ENCODE measurements at regions not wholly inside any gene's neighbourhood (a gene's known extent, or its start where the extent isn't known, plus 50 kb on each side); places are given as distances from the start of the nearest gene placed in this dataset.

DNA sequence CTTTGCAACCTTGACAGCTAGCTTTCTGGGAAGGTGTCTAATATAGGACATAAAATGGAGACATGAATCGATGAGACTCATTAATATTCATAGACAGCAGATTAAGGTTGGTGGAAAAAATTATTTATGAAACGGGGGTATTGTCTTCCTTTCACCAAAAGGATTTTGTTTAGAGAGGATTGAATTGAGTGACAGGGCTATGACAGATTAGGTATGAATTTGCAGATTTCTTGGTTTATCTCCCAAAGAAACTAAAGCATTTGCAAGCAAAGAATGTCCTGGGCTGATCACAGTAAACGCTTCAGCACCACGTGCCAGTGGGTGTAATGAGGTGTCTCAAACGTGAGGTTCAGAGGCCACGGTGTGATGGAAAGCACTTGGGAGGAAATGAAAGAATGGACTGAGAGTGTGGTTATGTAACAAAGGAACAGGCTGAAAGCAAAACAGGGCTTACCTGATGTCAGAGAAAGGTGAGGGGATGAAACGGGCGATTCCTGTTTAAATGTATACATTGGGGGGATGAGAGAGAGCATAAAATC lies 329.2 kb upstream of the NPVF start:
- no peaks in the 10 kb centered on the region for H3K36me3 ChIP-seq (ENCODE audit: control insufficient read depth, insufficient read depth, low read length)
- no peak overlapping the region for H3K9ac ChIP-seq (ENCODE audit: insufficient read depth, low read length)
- H3K27me3 ChIP-seq (ENCODE audit: control insufficient read depth, insufficient read depth, low read length): no peaks in the 10 kb centered on the region
- H3K27ac ChIP-seq (ENCODE audit: insufficient read depth, low read length): no peak overlapping the region
- TF ChIP-seq EZH2 (IDR thresholded peaks at IDR 0.05; ENCODE audit: low read length, missing control alignments): no peak
- TF ChIP-seq, protein P1, sequence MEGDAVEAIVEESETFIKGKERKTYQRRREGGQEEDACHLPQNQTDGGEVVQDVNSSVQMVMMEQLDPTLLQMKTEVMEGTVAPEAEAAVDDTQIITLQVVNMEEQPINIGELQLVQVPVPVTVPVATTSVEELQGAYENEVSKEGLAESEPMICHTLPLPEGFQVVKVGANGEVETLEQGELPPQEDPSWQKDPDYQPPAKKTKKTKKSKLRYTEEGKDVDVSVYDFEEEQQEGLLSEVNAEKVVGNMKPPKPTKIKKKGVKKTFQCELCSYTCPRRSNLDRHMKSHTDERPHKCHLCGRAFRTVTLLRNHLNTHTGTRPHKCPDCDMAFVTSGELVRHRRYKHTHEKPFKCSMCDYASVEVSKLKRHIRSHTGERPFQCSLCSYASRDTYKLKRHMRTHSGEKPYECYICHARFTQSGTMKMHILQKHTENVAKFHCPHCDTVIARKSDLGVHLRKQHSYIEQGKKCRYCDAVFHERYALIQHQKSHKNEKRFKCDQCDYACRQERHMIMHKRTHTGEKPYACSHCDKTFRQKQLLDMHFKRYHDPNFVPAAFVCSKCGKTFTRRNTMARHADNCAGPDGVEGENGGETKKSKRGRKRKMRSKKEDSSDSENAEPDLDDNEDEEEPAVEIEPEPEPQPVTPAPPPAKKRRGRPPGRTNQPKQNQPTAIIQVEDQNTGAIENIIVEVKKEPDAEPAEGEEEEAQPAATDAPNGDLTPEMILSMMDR (conservative IDR thresholded peaks at IDR 0.05 in 1 of 2, IDR thresholded peaks at IDR 0.05 in 1 of 2; ENCODE audit: low read depth in 1 of 2, low read length in 2 of 2): no peak
- H2AFZ ChIP-seq (ENCODE audit: low read length): no peak overlapping the region
- DNase-seq (ENCODE audit: low read depth in 2 of 2): no peak
- no peaks in the 10 kb centered on the region for H3K4me1 ChIP-seq (ENCODE audit: control insufficient read depth, extremely low read depth, insufficient read depth, low read length)
- no peaks in the 10 kb centered on the region for H3K9me3 ChIP-seq (ENCODE audit: control insufficient read depth, insufficient read depth, low read depth, low read length)
- no peak overlapping the region for H3K4me3 ChIP-seq (replicated peaks in 1 of 4; ENCODE audit: control extremely low read depth in 1 of 4, insufficient read depth in 1 of 4, low read depth in 3 of 4, low read length in 4 of 4)
- H3K4me2 ChIP-seq (ENCODE audit: extremely low read depth, insufficient read depth, low read length): no peak overlapping the region
- H3K79me2 ChIP-seq (ENCODE audit: control insufficient read depth, insufficient read depth, low read length): no peaks in the 10 kb centered on the region
- H4K20me1 ChIP-seq (ENCODE audit: control insufficient read depth, extremely low read depth, insufficient read depth, low read length): no peaks in the 10 kb centered on the region

DNA sequence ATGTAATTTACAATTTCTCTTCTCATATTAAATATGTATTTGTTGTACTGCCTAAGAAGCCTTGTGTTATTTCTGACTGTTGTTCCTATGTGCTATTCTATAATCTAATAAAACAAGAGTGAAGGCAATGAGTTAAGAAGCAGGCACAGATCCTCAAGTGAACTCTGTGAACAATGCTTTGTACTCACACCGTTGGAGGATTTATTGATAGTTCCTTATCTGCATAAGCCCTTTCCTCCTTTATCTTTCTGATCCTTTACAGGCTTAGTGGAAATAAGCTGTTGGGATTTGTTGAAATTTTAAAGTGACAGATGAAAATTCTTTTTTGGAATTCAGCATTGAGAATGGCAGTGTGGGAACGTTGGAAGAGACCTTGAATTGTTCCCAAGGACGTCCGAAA lies 329.6 kb upstream of the NPVF start:
- Histone ChIP-seq H3K36me3 (ENCODE audit: control insufficient read depth, insufficient read depth, low read length) (no peaks in the 10 kb centered on the region), H3K4me3 (replicated peaks in 1 of 4; ENCODE audit: control extremely low read depth in 1 of 4, insufficient read depth in 1 of 4, low read depth in 3 of 4, low read length in 4 of 4) (no peak overlapping the region), H3K9me3 (ENCODE audit: control insufficient read depth, insufficient read depth, low read depth, low read length) (no peaks in the 10 kb centered on the region), H2AFZ (ENCODE audit: low read length) (no peak overlapping the region), H3K4me1 (ENCODE audit: control insufficient read depth, extremely low read depth, insufficient read depth, low read length) (no peaks in the 10 kb centered on the region), H3K4me2 (ENCODE audit: extremely low read depth, insufficient read depth, low read length) (no peak overlapping the region), H3K79me2 (ENCODE audit: control insufficient read depth, insufficient read depth, low read length) (no peaks in the 10 kb centered on the region), H3K27me3 (ENCODE audit: control insufficient read depth, insufficient read depth, low read length) (no peaks in the 10 kb centered on the region), H3K9ac (ENCODE audit: insufficient read depth, low read length) (no peak overlapping the region), H4K20me1 (ENCODE audit: control insufficient read depth, extremely low read depth, insufficient read depth, low read length) (no peaks in the 10 kb centered on the region), H3K27ac (ENCODE audit: insufficient read depth, low read length) (no peak overlapping the region)
- no peak for DNase-seq (ENCODE audit: low read depth in 2 of 2)
- TF ChIP-seq, protein P1 (conservative IDR thresholded peaks at IDR 0.05 in 1 of 2, IDR thresholded peaks at IDR 0.05 in 1 of 2; ENCODE audit: low read depth in 1 of 2, low read length in 2 of 2): no peak
- no peak for TF ChIP-seq EZH2 (IDR thresholded peaks at IDR 0.05; ENCODE audit: low read length, missing control alignments)

- TF ChIP-seq EZH2 (IDR thresholded peaks at IDR 0.05; ENCODE audit: low read length, missing control alignments): no peak
- TF ChIP-seq, protein P1 (conservative IDR thresholded peaks at IDR 0.05 in 1 of 2, IDR thresholded peaks at IDR 0.05 in 1 of 2; ENCODE audit: low read depth in 1 of 2, low read length in 2 of 2): no peak
- no peak overlapping the region for H3K4me3 ChIP-seq (replicated peaks in 1 of 4; ENCODE audit: control extremely low read depth in 1 of 4, insufficient read depth in 1 of 4, low read depth in 3 of 4, low read length in 4 of 4)
- no peak overlapping the region for H3K4me2 ChIP-seq (ENCODE audit: extremely low read depth, insufficient read depth, low read length)
- H2AFZ ChIP-seq (ENCODE audit: low read length): no peak overlapping the region
- no peaks in the 10 kb centered on the region for H3K79me2 ChIP-seq (ENCODE audit: control insufficient read depth, insufficient read depth, low read length)
- H3K27ac ChIP-seq (ENCODE audit: insufficient read depth, low read length): no peak overlapping the region
- no peaks in the 10 kb centered on the region for H3K36me3 ChIP-seq (ENCODE audit: control insufficient read depth, insufficient read depth, low read length)
- no peaks in the 10 kb centered on the region for H3K4me1 ChIP-seq (ENCODE audit: control insufficient read depth, extremely low read depth, insufficient read depth, low read length)
- no peaks in the 10 kb centered on the region for H3K9me3 ChIP-seq (ENCODE audit: control insufficient read depth, insufficient read depth, low read depth, low read length)
- no peak overlapping the region for H3K9ac ChIP-seq (ENCODE audit: insufficient read depth, low read length)
- no peak for DNase-seq (ENCODE audit: low read depth in 2 of 2)
- no peaks in the 10 kb centered on the region for H3K27me3 ChIP-seq (ENCODE audit: control insufficient read depth, insufficient read depth, low read length)
- H4K20me1 ChIP-seq (ENCODE audit: control insufficient read depth, extremely low read depth, insufficient read depth, low read length): no peaks in the 10 kb centered on the region
These were observed 330.3 kb upstream of the NPVF start for GRCh38 chr7:25558605-25559004.
